ENCODE measurements at regions not wholly inside any gene's neighbourhood (a gene's known extent, or its start where the extent isn't known, plus 50 kb on each side); places are given as distances from the start of the nearest gene placed in this dataset.

GRCh38 chr16:85366031-85366763, 246.9 kb upstream of the GSE1 start:
- DNase-seq, result no peak

GRCh38 chr16:85367485-85367884, 245.6 kb upstream of the GSE1 start:
- DNase-seq, result no peak

DNA sequence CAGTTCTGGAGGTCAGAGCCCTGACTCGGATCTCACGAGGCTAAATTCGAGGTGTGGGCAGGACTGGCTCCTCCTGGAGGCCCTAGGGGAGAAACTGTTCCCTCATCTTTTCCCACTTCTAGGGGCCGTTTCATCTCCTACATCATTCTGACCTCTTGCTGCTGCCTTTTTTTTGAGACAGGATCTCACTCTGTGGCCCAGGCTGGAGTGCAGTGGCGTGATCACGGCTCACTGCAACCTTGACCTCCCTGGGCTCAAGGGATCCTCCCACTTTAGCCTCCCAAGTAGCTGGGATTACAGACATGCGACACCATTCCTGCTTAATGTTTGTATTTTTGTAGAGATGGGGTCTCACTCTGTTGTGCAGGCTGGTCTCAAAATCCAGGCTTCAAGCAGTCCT, 244.1 kb upstream of the GSE1 start:
- no peak for DNase-seq

DNA sequence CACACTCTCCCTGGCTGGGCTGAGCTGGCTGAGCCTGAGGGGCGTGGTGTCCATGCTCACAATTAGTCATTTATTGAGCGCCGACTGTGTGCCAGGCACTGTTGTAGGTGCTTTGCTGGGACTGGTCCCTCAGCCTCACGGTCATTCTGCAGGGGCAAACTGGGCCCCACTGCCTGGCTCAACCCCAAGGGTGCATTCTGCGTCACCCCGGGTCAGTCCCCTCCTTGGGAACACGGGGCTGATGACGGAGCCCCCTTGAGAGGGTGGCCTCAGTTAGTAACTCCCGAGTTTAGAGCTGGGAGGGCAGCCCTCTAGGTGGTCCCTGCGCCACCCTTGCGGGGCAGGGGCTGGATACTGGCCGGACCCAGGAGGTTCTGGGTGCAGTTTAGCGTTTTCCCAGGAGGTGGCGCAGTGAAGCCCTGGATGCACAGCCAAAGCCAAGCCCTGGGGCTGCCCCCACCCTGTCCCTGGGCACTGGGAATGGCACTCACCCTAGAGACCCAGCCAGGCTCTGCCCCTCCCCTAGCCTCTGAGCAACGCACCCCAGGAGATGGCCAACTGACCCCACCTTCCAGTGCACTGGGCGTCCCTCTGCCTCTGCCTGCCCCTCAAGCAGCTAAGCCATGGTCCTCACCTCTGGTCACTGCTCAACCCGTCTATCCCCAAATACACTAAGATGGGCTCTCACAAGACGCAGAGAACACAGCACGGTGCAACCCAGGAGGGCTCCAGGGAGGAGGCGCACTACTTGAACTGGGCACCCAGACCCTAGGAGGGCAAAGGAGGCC, 243.2 kb upstream of the GSE1 start:
- no peak for DNase-seq

DNA sequence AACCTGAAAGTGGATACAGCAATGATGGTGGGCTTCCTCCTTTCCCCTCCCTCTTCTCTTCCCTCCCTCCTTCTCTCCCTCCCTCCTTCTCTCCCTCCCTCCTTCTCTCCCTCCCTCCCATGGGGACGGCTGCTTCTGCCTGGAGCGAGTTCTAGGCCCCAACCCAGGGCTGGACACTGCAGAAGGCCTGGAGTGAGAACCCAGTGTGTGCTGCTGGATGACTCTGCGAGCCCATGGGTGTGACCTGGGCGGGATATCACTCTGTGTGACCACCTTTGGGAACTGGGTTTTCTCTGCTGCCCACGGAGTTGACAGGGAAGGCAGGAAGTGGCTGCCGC, 242.6 kb upstream of the GSE1 start:
- DNase-seq, result no peak

GRCh38 chr16:85370881-85371651, 242.1 kb upstream of the GSE1 start:
- DNase-seq, result no peak

DNA sequence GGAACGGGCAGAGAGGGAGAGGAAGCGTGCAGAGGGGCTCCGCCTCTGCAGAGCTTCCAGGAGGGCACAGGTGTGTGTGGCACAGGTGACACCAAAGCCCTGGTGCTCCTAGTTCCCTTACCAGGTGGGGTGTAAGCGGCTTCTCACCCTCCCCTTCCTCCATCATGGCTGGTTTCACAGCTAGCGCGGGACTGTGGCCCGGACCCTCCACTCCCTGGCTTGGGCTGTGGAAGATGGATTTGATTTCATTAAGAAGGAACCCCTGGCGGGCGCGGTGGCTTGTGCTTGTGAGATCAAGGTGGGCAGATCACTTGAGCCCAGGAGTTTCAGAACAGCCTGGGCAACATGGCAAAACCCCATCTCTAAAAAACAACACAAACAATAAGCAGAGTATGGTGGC, 241.2 kb upstream of the GSE1 start:
- DNase-seq, result no peak

GRCh38 chr16:85372627-85373372, 240.3 kb upstream of the GSE1 start:
- DNase-seq, result no peak

- DNase-seq, result no peak
These were observed 239.2 kb upstream of the GSE1 start for GRCh38 chr16:85373741-85374570.

DNA sequence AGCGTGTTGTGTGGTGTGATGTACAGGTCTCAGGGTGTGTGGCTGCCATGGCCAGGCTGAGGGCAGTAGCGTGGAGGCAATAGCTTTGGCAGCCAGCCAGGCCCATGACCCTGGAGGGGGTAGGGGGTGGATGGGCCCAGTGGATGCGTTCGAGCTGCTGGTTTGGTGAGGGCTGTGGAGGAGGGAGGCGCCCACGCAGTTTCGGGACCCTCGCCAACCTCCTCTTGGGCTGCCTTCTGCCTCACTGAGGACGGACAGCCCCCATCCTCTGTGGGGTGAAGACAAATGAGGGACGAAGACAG, 238.6 kb upstream of the GSE1 start:
- DNase-seq, result no peak

DNA sequence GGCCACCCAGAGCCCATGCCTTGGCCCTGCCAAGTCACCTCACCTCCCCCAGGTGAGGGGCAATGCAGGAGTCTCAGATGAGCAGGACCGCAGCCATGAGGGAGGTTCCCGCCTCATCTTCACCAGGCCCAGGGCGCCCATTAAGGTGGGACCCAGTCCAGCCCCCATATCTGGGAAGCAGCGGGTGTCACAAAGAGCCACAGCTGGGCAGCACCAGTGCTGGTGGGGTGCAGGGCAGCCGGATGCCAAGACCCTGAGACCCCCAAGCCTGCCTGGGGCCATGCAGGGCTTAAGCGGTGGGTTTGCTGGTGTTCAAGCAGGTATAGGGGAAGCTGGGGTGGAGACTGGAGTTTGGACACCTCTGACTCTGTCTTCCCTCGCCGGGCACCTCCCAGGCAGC, 237.8 kb upstream of the GSE1 start:
- no peak for DNase-seq

- DNase-seq, result no peak
These were observed 236.6 kb upstream of the GSE1 start for GRCh38 chr16:85376292-85377095.

DNA sequence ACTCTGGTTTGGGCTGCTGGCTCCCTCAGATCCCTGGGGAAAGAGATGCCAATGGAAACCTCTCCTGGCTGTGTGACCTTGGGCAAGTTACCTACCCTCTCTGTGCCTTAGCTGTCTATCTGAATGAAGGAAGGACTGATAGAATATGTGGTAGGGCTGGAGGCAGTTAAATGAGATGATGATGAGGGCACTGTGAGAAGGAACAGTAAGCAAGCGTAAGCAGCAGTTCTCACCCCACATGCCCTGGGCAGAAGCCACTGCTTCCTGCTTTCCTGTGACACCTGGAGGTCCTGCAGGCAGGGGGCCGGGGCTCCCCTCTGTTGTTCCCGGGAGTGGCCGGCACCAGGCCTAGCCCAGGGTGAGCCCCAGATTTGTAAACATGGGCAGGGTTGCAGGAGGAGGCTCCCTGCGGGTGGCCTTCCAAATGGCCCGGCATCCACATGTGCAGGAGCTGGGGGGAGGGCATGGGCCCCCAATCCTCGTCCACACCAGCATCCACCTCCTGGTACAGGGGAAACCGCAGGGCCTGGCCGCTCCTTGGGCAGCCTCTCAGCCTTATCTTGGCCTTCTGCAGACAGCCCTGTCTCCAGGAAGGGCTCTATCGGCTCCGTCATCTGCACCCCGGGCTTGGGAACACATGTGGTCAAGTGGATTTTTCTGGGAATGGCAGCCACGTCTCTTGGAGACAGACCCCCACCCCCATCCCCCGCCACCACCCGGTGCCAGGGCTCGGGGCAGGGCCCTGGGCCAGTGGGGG, 235.6 kb upstream of the GSE1 start:
- no peak for DNase-seq

GRCh38 chr16:85378145-85379040, 234.7 kb upstream of the GSE1 start:
- no peak for DNase-seq

GRCh38 chr16:85379041-85380001, 233.8 kb upstream of the GSE1 start:
- DNase-seq, result no peak

- no peak for DNase-seq
These were observed 233.1 kb upstream of the GSE1 start for GRCh38 chr16:85380002-85380395.

GRCh38 chr16:85380905-85381737, 232.0 kb upstream of the GSE1 start:
- no peak for DNase-seq

Data from GOT3 (cell line).